ENCODE measurements at regions not wholly inside any gene's neighbourhood (a gene's known extent, or its start where the extent isn't known, plus 50 kb on each side); places are given as distances from the start of the nearest gene placed in this dataset.
"Not testable (repeated sequence)": the region's sequence is repeated elsewhere in the genome, so short reads cannot be mapped to it uniquely, and the experiment has no call there.

DNA sequence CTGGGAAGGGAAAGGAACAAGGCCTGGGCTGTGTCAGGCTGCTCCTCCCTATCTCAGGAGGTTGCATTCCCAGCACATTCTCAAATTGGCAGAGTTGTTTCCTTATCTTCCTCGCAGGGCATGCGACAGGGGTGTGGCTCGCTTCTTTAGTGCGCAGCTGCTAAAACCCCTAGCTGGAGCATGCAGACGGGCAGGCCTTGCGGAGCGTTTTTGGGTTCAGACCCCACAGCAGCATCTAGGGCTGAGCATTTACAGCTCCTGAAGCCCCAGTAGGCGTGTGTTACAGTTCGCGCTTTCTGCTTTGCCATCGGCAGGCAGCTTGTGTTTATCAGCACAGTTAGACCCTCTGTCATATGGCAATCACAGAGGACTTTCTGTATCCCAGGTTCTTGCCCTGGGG is 392.4 kb downstream of the TECRL start:
- H3K4me3 ChIP-seq (ENCODE audit: low read depth, low read length) = no peak overlapping the region
- TF ChIP-seq, protein P1, sequence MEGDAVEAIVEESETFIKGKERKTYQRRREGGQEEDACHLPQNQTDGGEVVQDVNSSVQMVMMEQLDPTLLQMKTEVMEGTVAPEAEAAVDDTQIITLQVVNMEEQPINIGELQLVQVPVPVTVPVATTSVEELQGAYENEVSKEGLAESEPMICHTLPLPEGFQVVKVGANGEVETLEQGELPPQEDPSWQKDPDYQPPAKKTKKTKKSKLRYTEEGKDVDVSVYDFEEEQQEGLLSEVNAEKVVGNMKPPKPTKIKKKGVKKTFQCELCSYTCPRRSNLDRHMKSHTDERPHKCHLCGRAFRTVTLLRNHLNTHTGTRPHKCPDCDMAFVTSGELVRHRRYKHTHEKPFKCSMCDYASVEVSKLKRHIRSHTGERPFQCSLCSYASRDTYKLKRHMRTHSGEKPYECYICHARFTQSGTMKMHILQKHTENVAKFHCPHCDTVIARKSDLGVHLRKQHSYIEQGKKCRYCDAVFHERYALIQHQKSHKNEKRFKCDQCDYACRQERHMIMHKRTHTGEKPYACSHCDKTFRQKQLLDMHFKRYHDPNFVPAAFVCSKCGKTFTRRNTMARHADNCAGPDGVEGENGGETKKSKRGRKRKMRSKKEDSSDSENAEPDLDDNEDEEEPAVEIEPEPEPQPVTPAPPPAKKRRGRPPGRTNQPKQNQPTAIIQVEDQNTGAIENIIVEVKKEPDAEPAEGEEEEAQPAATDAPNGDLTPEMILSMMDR (IDR thresholded peaks at IDR 0.05; ENCODE audit: low read depth, low read length) = no peak

DNA sequence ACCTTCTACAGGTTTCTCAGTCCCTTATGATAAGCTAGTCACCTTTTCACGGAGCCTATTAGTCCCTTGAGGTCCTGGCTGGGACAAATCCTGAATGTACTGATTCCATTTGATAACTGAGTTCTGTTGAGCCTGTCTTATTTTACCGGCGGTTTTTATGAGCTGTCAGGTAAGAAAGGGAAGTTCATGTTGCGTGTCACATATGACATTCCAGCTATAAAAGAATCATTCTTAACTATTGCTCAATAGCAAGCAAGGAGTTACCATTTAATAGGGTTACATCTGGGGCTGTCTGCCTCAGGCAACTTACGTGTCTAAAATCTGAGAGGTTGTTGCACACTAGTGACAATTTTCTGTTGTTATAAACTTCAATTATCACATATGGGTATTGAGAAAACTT is 394.6 kb downstream of the TECRL start:
- H3K4me3 ChIP-seq (ENCODE audit: low read depth, low read length) = no peak overlapping the region
- TF ChIP-seq, protein P1 (IDR thresholded peaks at IDR 0.05; ENCODE audit: low read depth, low read length) = no peak

DNA sequence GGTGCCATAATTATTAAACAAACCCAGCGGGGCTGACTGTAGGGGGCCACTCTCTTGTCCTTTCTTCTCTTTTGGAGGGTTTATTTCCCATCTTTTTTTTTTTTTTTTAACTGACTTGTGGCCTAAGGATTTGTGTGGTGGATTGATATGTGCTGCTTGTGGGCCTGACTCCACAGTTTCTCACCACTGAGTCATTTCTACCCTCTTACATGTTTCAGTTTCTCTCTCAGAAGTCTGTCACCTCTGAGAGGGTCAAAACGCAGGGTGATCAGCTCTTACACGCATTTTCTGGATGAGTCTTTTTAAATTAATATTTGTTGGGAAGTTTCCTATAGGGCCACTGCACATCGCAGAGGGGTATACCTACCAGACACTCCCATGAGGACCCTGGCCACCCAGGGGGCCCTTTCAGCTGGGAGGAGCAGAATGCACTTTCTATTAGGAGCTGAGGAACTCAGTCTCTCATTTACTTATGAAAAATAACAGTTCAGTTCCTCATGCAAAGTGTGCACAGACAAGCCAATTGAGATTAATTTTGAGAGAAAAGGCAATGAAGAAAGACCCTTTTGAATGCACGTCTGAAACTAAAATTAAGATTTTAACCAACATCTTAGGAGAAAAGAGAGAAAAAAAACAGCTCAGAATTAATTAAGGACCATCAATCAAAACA is 407.9 kb downstream of the TECRL start:
- TF ChIP-seq, protein P1 (IDR thresholded peaks at IDR 0.05; ENCODE audit: low read depth, low read length) = no peak
- no peak overlapping the region for H3K4me3 ChIP-seq (ENCODE audit: low read depth, low read length)

GRCh38 chr4:64000241-64000640 is 409.0 kb downstream of the TECRL start:
- no peak overlapping the region for H3K4me3 ChIP-seq (ENCODE audit: low read depth, low read length)
- TF ChIP-seq, protein P1 (IDR thresholded peaks at IDR 0.05; ENCODE audit: low read depth, low read length) = no peak

DNA sequence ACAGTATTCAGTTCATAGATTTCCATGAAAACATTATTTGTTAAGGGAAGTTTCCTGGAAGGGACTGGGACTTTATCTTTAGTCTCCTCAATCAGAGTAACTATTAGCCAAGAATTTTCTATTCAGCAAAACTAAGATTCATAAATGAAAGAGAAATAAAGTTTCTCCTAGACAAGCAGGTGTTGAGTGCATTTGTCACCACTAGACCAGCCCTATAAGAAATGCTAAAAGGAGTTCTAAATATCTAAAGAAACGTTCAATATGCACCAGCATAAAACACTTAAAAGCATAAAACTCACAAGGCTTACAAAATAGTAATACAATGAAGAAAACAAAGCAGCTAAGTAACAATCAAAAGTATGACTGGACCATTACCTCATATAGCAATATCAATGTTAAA is 423.0 kb downstream of the TECRL start:
- TF ChIP-seq, protein P1 (IDR thresholded peaks at IDR 0.05; ENCODE audit: low read depth, low read length) = no peak
- H3K4me3 ChIP-seq (ENCODE audit: low read depth, low read length) = no peak overlapping the region

GRCh38 chr4:63983224-63983623 is 426.0 kb downstream of the TECRL start:
- TF ChIP-seq, protein P1 (IDR thresholded peaks at IDR 0.05; ENCODE audit: low read depth, low read length) = no peak
- H3K4me3 ChIP-seq (ENCODE audit: low read depth, low read length) = no peak overlapping the region

- TF ChIP-seq, protein P1 (IDR thresholded peaks at IDR 0.05; ENCODE audit: low read depth, low read length) = no peak
- no peak overlapping the region for H3K4me3 ChIP-seq (ENCODE audit: low read depth, low read length)
Measured at GRCh38 chr4:63965875-63966274, 443.4 kb downstream of the TECRL start.

- H3K4me3 ChIP-seq (ENCODE audit: low read depth, low read length) = not testable (repeated sequence)
Measured at GRCh38 chr4:63942706-63943286, 466.5 kb downstream of the TECRL start.

Measured in WI38 (cell line).